MM.1S (cell line): ENCODE measurements at regions not wholly inside any gene's neighbourhood (a gene's known extent, or its start where the extent isn't known, plus 50 kb on each side); places are given as distances from the start of the nearest gene placed in this dataset.

Experiments
- DNase-seq: peaks from one replicate; pipeline ENCODE4 v3.0.0-alpha.2; 2015
- H2AFZ ChIP-seq: fragments of 300-600 bp; sonication (generic); 2 replicates; pipeline ENCODE4 v1.6.0; 2016; ENCODE audit warnings: antibody characterized with exemption, low read length
- H3F3A ChIP-seq: fragments of 300-600 bp; sonication (generic); 2 replicates; pipeline ENCODE4 v1.6.1; 2016; ENCODE audit warnings: mild to moderate bottlenecking, antibody characterized with exemption, low read length, moderate library complexity, mixed read lengths; ENCODE audit not compliant: insufficient read depth
- H3K27ac ChIP-seq: fragments of 300-600 bp; sonication (generic); 2 replicates; pipeline ENCODE4 v1.5.1; 2016; ENCODE audit warnings: mild to moderate bottlenecking, low read length
- H3K27me3 ChIP-seq: fragments of 300-600 bp; sonication (generic); replicated peaks from 2 replicates; pipeline ENCODE4 v1.6.0; 2016; ENCODE audit warnings: low read length; ENCODE audit not compliant: insufficient read depth
- H3K36me3 ChIP-seq: fragments of 300-600 bp; sonication (generic); replicated peaks from 2 replicates; pipeline ENCODE4 v1.6.1; 2016; ENCODE audit warnings: mild to moderate bottlenecking, low read length, mixed read lengths; ENCODE audit not compliant: insufficient read depth
- H3K4me1 ChIP-seq: fragments of 300-600 bp; sonication (generic); 2 replicates; pipeline ENCODE4 v1.6.1; 2016; ENCODE audit warnings: low read length, mixed read lengths
- H3K4me2 ChIP-seq: fragments of 300-600 bp; sonication (generic); 2 replicates; pipeline ENCODE4 v1.6.0; 2016; ENCODE audit warnings: low read depth, low read length
- H3K4me3 ChIP-seq: fragments of 300-600 bp; sonication (generic); 2 replicates; pipeline ENCODE4 v1.5.1; 2016; ENCODE audit warnings: low read length, mixed read lengths
- H3K79me2 ChIP-seq: fragments of 300-600 bp; sonication (generic); 2 replicates; pipeline ENCODE4 v1.6.1; 2016; ENCODE audit warnings: mixed run types, low read length, mixed read lengths
- H3K9ac ChIP-seq: fragments of 300-600 bp; sonication (generic); 2 replicates; pipeline ENCODE4 v1.6.1; 2016; ENCODE audit warnings: low read length, mixed read lengths
- H3K9me2 ChIP-seq: fragments of 300-600 bp; sonication (generic); replicated peaks from 2 replicates; pipeline ENCODE4 v1.6.1; 2016; ENCODE audit warnings: mild to moderate bottlenecking, low read length, mixed read lengths; ENCODE audit not compliant: insufficient read depth
- H3K9me3 ChIP-seq: fragments of 300-600 bp; sonication (generic); replicated peaks from 2 replicates; pipeline ENCODE4 v1.6.1; 2016; ENCODE audit warnings: mild to moderate bottlenecking, low read length, mixed read lengths; ENCODE audit not compliant: insufficient read depth
- H4K20me1 ChIP-seq: fragments of 300-600 bp; sonication (generic); 2 replicates; pipeline ENCODE4 v1.6.1; 2016; ENCODE audit warnings: mild to moderate bottlenecking, low read length, moderate library complexity, mixed read lengths; ENCODE audit not compliant: insufficient read depth
- CTCF ChIP-seq: fragments of 300-600 bp; sonication (generic); IDR thresholded peaks from 2 replicates; pipeline ENCODE4 v1.5.1; 2016; ENCODE audit warnings: antibody characterized with exemption, low read length, mixed read lengths
- EZH2 ChIP-seq: fragments of 300-600 bp; sonication (generic); optimal IDR thresholded peaks from 2 replicates; pipeline ENCODE3; 2017; ENCODE audit warnings: low read depth, mild to moderate bottlenecking, antibody characterized with exemption, low read length, mixed read lengths
- EZH2phosphoT487 ChIP-seq: fragments of 300-600 bp; sonication (generic); IDR thresholded peaks from 2 replicates; pipeline ENCODE4 v1.6.1; 2018; ENCODE audit warnings: antibody characterized with exemption, low read length

DNA sequence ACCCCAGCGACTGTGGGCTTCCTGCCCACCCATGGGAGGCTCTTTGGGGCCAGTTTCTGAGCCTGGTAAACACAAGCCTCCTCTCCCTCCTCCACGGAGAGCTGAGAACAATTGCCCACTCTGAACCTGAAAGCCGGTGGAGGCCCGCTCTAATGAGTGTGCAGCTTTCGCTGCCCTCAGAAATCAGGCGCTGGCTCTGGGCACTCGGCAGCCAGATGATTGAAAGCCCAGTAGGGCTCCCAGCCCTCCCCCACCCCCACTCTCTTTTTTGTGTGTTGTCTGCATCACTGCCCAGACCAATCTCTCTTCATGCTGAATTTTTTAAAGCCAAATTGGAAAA lies 438.9 kb downstream of the RPS24 start:
- no peak for TF ChIP-seq EZH2phosphoT487
- no peak for TF ChIP-seq CTCF
- no peak for TF ChIP-seq EZH2
- H3K9me2 ChIP-seq, result no peaks in the 10 kb centered on the region
- no peak overlapping the region for H3K4me2 ChIP-seq

DNA sequence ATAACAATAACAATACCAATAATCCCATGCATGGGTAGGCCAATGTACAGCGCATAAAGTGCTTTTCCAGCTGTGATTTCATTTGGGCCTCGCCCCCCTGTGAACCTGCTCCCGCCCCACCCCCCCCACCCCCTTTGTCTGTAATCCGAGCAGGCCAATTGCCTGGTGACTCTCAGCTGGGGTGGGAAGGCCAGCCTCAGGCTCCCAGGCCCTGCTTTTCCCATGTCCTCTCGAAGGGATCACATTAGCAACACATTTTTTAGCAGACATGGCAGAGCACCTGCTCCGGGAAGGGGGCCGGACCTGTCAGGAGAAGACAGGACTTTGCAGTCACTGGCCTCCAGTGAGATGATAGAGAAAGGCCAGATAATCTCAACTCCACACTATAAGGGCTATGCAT lies 439.3 kb downstream of the RPS24 start:
- Histone ChIP-seq H3K9ac (no peak overlapping the region), H3K27me3 (no peaks in the 10 kb centered on the region), H3K27ac (no peak overlapping the region), H3K4me1 (no peaks in the 10 kb centered on the region), H3K9me3 (no peaks in the 10 kb centered on the region), H2AFZ (no peak overlapping the region), H3K4me3 (no peak overlapping the region), H3F3A (no peaks in the 10 kb centered on the region), H4K20me1 (no peaks in the 10 kb centered on the region), H3K36me3 (no peaks in the 10 kb centered on the region), H3K79me2 (no peaks in the 10 kb centered on the region), H3K4me2 (no peak overlapping the region), H3K9me2 (no peaks in the 10 kb centered on the region)
- no peak for DNase-seq
- TF ChIP-seq EZH2 (no peak), CTCF (no peak), EZH2phosphoT487 (no peak)

More for the DNA sequence above, 438.9 kb downstream of the RPS24 start:
- H4K20me1 ChIP-seq, result no peaks in the 10 kb centered on the region
- no peak overlapping the region for H2AFZ ChIP-seq
- no peak overlapping the region for H3K9ac ChIP-seq
- no peaks in the 10 kb centered on the region for H3K4me1 ChIP-seq
- no peaks in the 10 kb centered on the region for H3K27me3 ChIP-seq
- H3K4me3 ChIP-seq, result no peak overlapping the region
- no peaks in the 10 kb centered on the region for H3K79me2 ChIP-seq
- H3K27ac ChIP-seq, result no peak overlapping the region
- no peaks in the 10 kb centered on the region for H3K36me3 ChIP-seq
- no peaks in the 10 kb centered on the region for H3F3A ChIP-seq
- DNase-seq, result no peak
- H3K9me3 ChIP-seq, result no peaks in the 10 kb centered on the region

DNA sequence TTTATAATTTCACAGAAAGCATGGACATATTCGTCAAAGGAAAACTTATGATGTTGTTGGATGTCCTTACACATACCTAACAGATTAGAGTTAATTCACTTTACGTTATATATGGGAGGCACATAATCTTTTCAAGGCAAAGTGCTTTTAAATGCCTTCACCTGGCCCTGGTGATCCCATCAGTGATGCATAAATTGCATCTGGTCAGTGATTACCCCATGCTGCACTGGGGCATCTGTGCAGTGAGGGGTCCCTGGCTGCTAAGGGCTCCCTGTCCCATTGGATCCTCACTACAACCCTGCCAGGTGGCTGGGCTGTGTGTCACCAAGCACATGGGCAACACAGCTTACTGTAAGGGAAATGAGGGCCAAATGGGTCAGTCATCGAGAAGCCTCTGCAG lies 441.1 kb downstream of the RPS24 start:
- Histone ChIP-seq H3K9ac (no peak overlapping the region), H4K20me1 (no peaks in the 10 kb centered on the region), H3F3A (no peaks in the 10 kb centered on the region), H3K27me3 (no peaks in the 10 kb centered on the region), H2AFZ (no peak overlapping the region), H3K27ac (no peak overlapping the region), H3K36me3 (no peaks in the 10 kb centered on the region), H3K79me2 (no peaks in the 10 kb centered on the region), H3K9me2 (no peaks in the 10 kb centered on the region), H3K4me2 (no peak overlapping the region), H3K9me3 (no peaks in the 10 kb centered on the region), H3K4me1 (no peaks in the 10 kb centered on the region), H3K4me3 (no peak overlapping the region)
- TF ChIP-seq CTCF (no peak), EZH2phosphoT487 (no peak), EZH2 (no peak)
- DNase-seq, result no peak

DNA sequence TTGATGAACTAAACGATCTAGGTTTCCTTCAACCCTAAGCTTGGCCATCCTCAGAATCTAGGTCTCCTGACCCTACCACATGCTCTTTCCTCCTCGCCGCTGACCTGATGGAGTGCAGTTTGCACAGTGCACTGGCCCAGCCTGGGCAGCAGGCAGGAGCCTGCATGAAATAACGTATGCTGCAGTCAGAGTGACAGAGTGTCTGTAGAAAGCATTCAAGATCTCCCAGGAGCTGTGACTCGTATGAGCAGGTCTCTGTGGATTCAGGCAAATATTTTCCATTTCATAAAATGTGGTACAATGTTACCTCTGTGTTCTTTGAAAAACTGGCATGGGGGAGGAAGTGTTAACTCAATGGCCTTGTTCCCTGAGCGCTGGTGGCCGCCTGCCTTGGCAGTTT lies 441.8 kb downstream of the RPS24 start:
- Histone ChIP-seq H3K9me2 (no peaks in the 10 kb centered on the region), H3K79me2 (no peaks in the 10 kb centered on the region), H3F3A (no peaks in the 10 kb centered on the region), H3K27me3 (no peaks in the 10 kb centered on the region), H3K4me3 (no peak overlapping the region), H3K4me1 (no peaks in the 10 kb centered on the region), H3K9ac (no peak overlapping the region), H3K27ac (no peak overlapping the region), H3K9me3 (no peaks in the 10 kb centered on the region), H3K36me3 (no peaks in the 10 kb centered on the region), H2AFZ (no peak overlapping the region), H3K4me2 (no peak overlapping the region), H4K20me1 (no peaks in the 10 kb centered on the region)
- TF ChIP-seq CTCF, result no peak
- no peak for TF ChIP-seq EZH2phosphoT487
- TF ChIP-seq EZH2, result no peak
- DNase-seq, result no peak
